ENCODE measurements at regions not wholly inside any gene's neighbourhood (a gene's known extent, or its start where the extent isn't known, plus 50 kb on each side); places are given as distances from the start of the nearest gene placed in this dataset.
"Not testable (repeated sequence)": the region's sequence is repeated elsewhere in the genome, so short reads cannot be mapped to it uniquely, and the experiment has no call there.

GRCh38 chr7:65509368-65510186 lies 135.9 kb downstream of the ZNF92 start:
- Histone ChIP-seq H3K4me3 (ENCODE audit: control insufficient read depth in 1 of 2, extremely low read depth in 1 of 2, low read length in 1 of 2) (peak overlapping the region; percentile 47 to 57), H3K9me3 (no peaks in the 10 kb centered on the region), H3K4me1 (ENCODE audit: control insufficient read depth in 1 of 2, extremely low read depth in 1 of 2, insufficient read depth in 2 of 2, low read length in 2 of 2) (peaks cover 2 to 10% of the 10 kb centered on the region in 2 experiments), H3K27ac (ENCODE audit: low read length) (no peak overlapping the region), H3K27me3 (replicated peaks in 1 of 2; ENCODE audit: control insufficient read depth in 2 of 2, extremely low read depth in 1 of 2, insufficient read depth in 2 of 2, low read length in 1 of 2) (peaks cover 0 to 9% of the 10 kb centered on the region in 2 experiments), H3K36me3 (ENCODE audit: control insufficient read depth in 2 of 2, extremely low read depth in 1 of 2, insufficient read depth in 1 of 2, low read length in 1 of 2) (no peaks in the 10 kb centered on the region)
- Mint-ChIP-seq H3K9me3 (peaks cover 0 to 4% (median 0%) of the 10 kb centered on the region in 3 donors), H3K4me1 (peaks cover 5 to 8% (median 7%) of the 10 kb centered on the region in 3 donors), H3K27ac (peak overlapping the region in 1 of 2 donors; percentile 36), H3K4me3 (peak overlapping the region; percentile 53 to 67 (median 56)), H3K27me3 (peaks cover 18% of the 10 kb centered on the region in 2 donors), H3K36me3 (no peaks in the 10 kb centered on the region)
- ATAC-seq (replicated peaks in 1 of 4) (no peak), DNase-seq (peak in 9 of 35 experiments; percentile 0 to 19 (median 5))
- ChIA-PET POLR2A (no interaction called here), CTCF (interaction anchor here (0.7 to 0.8 kb wide), 2 partner anchors 613 to 622 kb away, joined by 4 to 8 read pairs; no protein-coding TSS in a partner anchor)
- WGBS (ENCODE audit: insufficient coverage) = under 1% methylated on average over 85 of the region's 85 CpGs

GRCh38 chr7:65510187-65510538 lies 136.5 kb downstream of the ZNF92 start:
- ATAC-seq (replicated peaks in 1 of 4); H3K4me1 Mint-ChIP-seq; H3K27me3 ChIP-seq (replicated peaks in 1 of 2; ENCODE audit: control insufficient read depth in 2 of 2, extremely low read depth in 1 of 2, insufficient read depth in 2 of 2, low read length in 1 of 2); DNase-seq; H3K9me3 Mint-ChIP-seq; POLR2A ChIA-PET; H3K9me3 ChIP-seq; H3K4me1 ChIP-seq (ENCODE audit: control insufficient read depth in 1 of 2, extremely low read depth in 1 of 2, insufficient read depth in 2 of 2, low read length in 2 of 2); H3K36me3 ChIP-seq (ENCODE audit: control insufficient read depth in 2 of 2, extremely low read depth in 1 of 2, insufficient read depth in 1 of 2, low read length in 1 of 2); H3K36me3 Mint-ChIP-seq; H3K27ac ChIP-seq (ENCODE audit: low read length): not testable (repeated sequence)
- WGBS (ENCODE audit: insufficient coverage) = 0% methylated on average over 1 of the region's 1 CpG
- peaks cover 20 to 21% of the 10 kb centered on the region in 2 donors for H3K27me3 Mint-ChIP-seq
- CTCF ChIA-PET = interaction anchor here in 1 of 2 donors (0.8 kb wide), 1 partner anchor 614 kb away, joined by 8 read pairs; no protein-coding TSS in a partner anchor
- peak overlapping the region in 1 of 2 donors; percentile 36 for H3K27ac Mint-ChIP-seq
- peak overlapping the region in 1 of 2 donors; percentile 47 for H3K4me3 ChIP-seq (ENCODE audit: control insufficient read depth in 1 of 2, extremely low read depth in 1 of 2, low read length in 1 of 2)
- H3K4me3 Mint-ChIP-seq = peak overlapping the region; percentile 53 to 67 (median 56)

GRCh38 chr7:65519751-65520150 lies 146.1 kb downstream of the ZNF92 start:
- H3K4me1 ChIP-seq (ENCODE audit: control insufficient read depth in 1 of 2, extremely low read depth in 1 of 2, insufficient read depth in 2 of 2, low read length in 2 of 2); H3K27ac ChIP-seq (ENCODE audit: low read length); DNase-seq; CTCF ChIA-PET; H3K27me3 ChIP-seq (replicated peaks in 1 of 2; ENCODE audit: control insufficient read depth in 2 of 2, extremely low read depth in 1 of 2, insufficient read depth in 2 of 2, low read length in 1 of 2); H3K4me3 ChIP-seq (ENCODE audit: control insufficient read depth in 1 of 2, extremely low read depth in 1 of 2, low read length in 1 of 2); H3K4me1 Mint-ChIP-seq; H3K36me3 ChIP-seq (ENCODE audit: control insufficient read depth in 2 of 2, extremely low read depth in 1 of 2, insufficient read depth in 1 of 2, low read length in 1 of 2); H3K36me3 Mint-ChIP-seq; H3K9me3 ChIP-seq; H3K9me3 Mint-ChIP-seq; POLR2A ChIA-PET; H3K27ac Mint-ChIP-seq; ATAC-seq (replicated peaks in 1 of 4); H3K4me3 Mint-ChIP-seq: not testable (repeated sequence)
- peaks cover 10 to 14% of the 10 kb centered on the region in 2 donors for H3K27me3 Mint-ChIP-seq
- no CpG with 5 or more reads among the region's 1 CpG for WGBS (ENCODE audit: insufficient coverage)

GRCh38 chr7:65545465-65546161 lies 172.0 kb downstream of the ZNF92 start:
- POLR2A ChIA-PET; H3K9me3 Mint-ChIP-seq; H3K36me3 ChIP-seq (ENCODE audit: control insufficient read depth in 2 of 2, extremely low read depth in 1 of 2, insufficient read depth in 1 of 2, low read length in 1 of 2); H3K27me3 Mint-ChIP-seq; DNase-seq; CTCF ChIA-PET; H3K4me1 ChIP-seq (ENCODE audit: control insufficient read depth in 1 of 2, extremely low read depth in 1 of 2, insufficient read depth in 2 of 2, low read length in 2 of 2); H3K4me3 ChIP-seq (ENCODE audit: control insufficient read depth in 1 of 2, extremely low read depth in 1 of 2, low read length in 1 of 2); H3K27ac Mint-ChIP-seq; ATAC-seq (replicated peaks in 1 of 4); H3K9me3 ChIP-seq; H3K27ac ChIP-seq (ENCODE audit: low read length); H3K36me3 Mint-ChIP-seq; H3K4me1 Mint-ChIP-seq; H3K27me3 ChIP-seq (replicated peaks in 1 of 2; ENCODE audit: control insufficient read depth in 2 of 2, extremely low read depth in 1 of 2, insufficient read depth in 2 of 2, low read length in 1 of 2); H3K4me3 Mint-ChIP-seq: not testable (repeated sequence)
- WGBS (ENCODE audit: insufficient coverage) = no CpG with 5 or more reads among the region's 5 CpGs

GRCh38 chr7:65549589-65550443 lies 176.2 kb downstream of the ZNF92 start:
- CTCF ChIA-PET; POLR2A ChIA-PET; H3K36me3 ChIP-seq (ENCODE audit: control insufficient read depth in 2 of 2, extremely low read depth in 1 of 2, insufficient read depth in 1 of 2, low read length in 1 of 2); H3K27me3 Mint-ChIP-seq; DNase-seq; ATAC-seq (replicated peaks in 1 of 4); H3K27ac ChIP-seq (ENCODE audit: low read length); H3K27me3 ChIP-seq (replicated peaks in 1 of 2; ENCODE audit: control insufficient read depth in 2 of 2, extremely low read depth in 1 of 2, insufficient read depth in 2 of 2, low read length in 1 of 2); H3K4me3 Mint-ChIP-seq; H3K9me3 Mint-ChIP-seq; H3K4me3 ChIP-seq (ENCODE audit: control insufficient read depth in 1 of 2, extremely low read depth in 1 of 2, low read length in 1 of 2); H3K4me1 ChIP-seq (ENCODE audit: control insufficient read depth in 1 of 2, extremely low read depth in 1 of 2, insufficient read depth in 2 of 2, low read length in 2 of 2); H3K4me1 Mint-ChIP-seq; H3K27ac Mint-ChIP-seq; H3K36me3 Mint-ChIP-seq; H3K9me3 ChIP-seq: not testable (repeated sequence)
- no CpG with 5 or more reads among the region's 2 CpGs for WGBS (ENCODE audit: insufficient coverage)

GRCh38 chr7:65550444-65550809 lies 176.8 kb downstream of the ZNF92 start:
- H3K27ac ChIP-seq (ENCODE audit: low read length); H3K36me3 Mint-ChIP-seq; DNase-seq; POLR2A ChIA-PET; H3K36me3 ChIP-seq (ENCODE audit: control insufficient read depth in 2 of 2, extremely low read depth in 1 of 2, insufficient read depth in 1 of 2, low read length in 1 of 2); ATAC-seq (replicated peaks in 1 of 4); H3K27me3 ChIP-seq (replicated peaks in 1 of 2; ENCODE audit: control insufficient read depth in 2 of 2, extremely low read depth in 1 of 2, insufficient read depth in 2 of 2, low read length in 1 of 2); H3K4me1 ChIP-seq (ENCODE audit: control insufficient read depth in 1 of 2, extremely low read depth in 1 of 2, insufficient read depth in 2 of 2, low read length in 2 of 2); H3K9me3 Mint-ChIP-seq; H3K4me3 Mint-ChIP-seq; H3K27me3 Mint-ChIP-seq; CTCF ChIA-PET; H3K9me3 ChIP-seq; H3K4me3 ChIP-seq (ENCODE audit: control insufficient read depth in 1 of 2, extremely low read depth in 1 of 2, low read length in 1 of 2); H3K4me1 Mint-ChIP-seq; H3K27ac Mint-ChIP-seq: not testable (repeated sequence)
